ENCODE measurements at regions not wholly inside any gene's neighbourhood (a gene's known extent, or its start where the extent isn't known, plus 50 kb on each side); places are given as distances from the start of the nearest gene placed in this dataset.

DNA sequence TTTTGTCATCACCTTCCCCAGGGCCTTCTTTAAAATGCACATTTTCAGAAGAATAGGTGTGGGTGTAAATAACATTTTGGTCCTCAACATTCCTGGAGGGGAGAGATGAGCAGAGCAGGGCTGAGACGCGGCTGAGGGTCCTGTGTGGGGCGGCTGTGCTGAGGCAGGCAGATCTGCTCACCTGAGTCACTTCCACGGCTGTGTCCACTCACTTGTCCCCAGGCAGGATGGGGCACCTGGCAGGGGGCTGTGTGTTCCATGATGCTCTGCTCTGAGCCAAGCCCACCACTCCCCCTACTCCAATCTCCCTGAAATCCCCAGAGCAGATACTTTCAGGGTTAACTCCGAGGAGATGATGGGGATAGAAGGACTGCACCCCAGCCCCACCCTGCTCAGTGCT, 93.8 kb downstream of the GLRX3 start:
- no peak for DNase-seq
- H3K4me1 Mint-ChIP-seq (ENCODE audit: low read depth), result no peaks in the 10 kb centered on the region
- H3K4me3 Mint-ChIP-seq, result no peak overlapping the region
- H3K36me3 Mint-ChIP-seq (ENCODE audit: insufficient read depth), result peaks cover 9% of the 10 kb centered on the region
- H3K9me3 Mint-ChIP-seq, result peaks cover 9% of the 10 kb centered on the region
- ATAC-seq, result no peak
- no peaks in the 10 kb centered on the region for H3K27me3 Mint-ChIP-seq (ENCODE audit: low read depth)

DNA sequence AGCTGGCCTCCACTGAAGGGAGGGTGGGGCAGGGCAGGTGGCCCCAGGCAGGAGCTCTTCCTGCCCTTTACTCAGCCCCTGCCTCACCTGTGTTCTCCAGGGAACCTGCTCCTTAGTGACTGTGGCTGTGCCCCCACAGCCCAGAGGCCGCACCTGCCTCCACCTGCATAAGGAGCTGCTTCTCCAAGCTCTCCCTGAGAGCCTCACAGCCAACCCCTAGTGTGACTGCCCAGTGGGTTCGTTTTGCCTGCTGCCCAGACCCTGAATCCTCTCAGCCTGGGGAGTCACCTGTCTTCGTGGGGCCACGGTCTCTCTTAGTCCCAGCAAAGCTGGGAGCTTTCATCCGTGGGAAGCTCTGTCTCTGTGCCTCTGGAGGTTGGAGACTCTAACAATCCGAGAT, 94.4 kb downstream of the GLRX3 start:
- Mint-ChIP-seq H3K36me3 (ENCODE audit: insufficient read depth) (peaks cover 9% of the 10 kb centered on the region), H3K27me3 (ENCODE audit: low read depth) (no peaks in the 10 kb centered on the region), H3K4me1 (ENCODE audit: low read depth) (no peaks in the 10 kb centered on the region), H3K9me3 (peaks cover 9% of the 10 kb centered on the region), H3K4me3 (no peak overlapping the region)
- no peak for DNase-seq
- no peak for ATAC-seq

GRCh38 chr10:130231251-130231741, 95.1 kb downstream of the GLRX3 start:
- Mint-ChIP-seq H3K4me3 (no peak overlapping the region), H3K36me3 (ENCODE audit: insufficient read depth) (peaks cover 9% of the 10 kb centered on the region), H3K9me3 (peaks cover 9% of the 10 kb centered on the region), H3K4me1 (ENCODE audit: low read depth) (no peaks in the 10 kb centered on the region), H3K27me3 (ENCODE audit: low read depth) (no peaks in the 10 kb centered on the region)
- ATAC-seq, result no peak
- no peak for DNase-seq

- DNase-seq (no peak), ATAC-seq (no peak)
- Mint-ChIP-seq H3K27me3 (ENCODE audit: low read depth) (no peaks in the 10 kb centered on the region), H3K36me3 (ENCODE audit: insufficient read depth) (peaks cover 1% of the 10 kb centered on the region), H3K9me3 (peaks cover 5% of the 10 kb centered on the region), H3K4me1 (ENCODE audit: low read depth) (no peaks in the 10 kb centered on the region), H3K4me3 (no peak overlapping the region)
Observed at GRCh38 chr10:130232166-130233034, 96.2 kb downstream of the GLRX3 start.

DNA sequence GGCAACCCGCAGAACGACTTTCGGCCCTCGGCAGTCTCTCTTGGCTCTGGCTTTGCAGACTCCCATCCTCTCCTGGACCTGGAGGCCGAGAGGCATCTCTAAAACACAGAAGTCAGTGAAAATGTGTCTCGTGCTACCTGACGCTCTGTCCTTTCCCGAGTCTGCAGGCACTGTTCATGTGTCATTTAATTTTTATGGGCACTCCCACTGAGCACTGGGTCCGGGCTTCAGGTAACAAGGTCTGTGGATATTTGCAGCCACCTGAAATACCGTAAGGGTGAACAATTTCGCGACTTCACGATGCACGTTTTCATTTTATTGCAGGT, 96.8 kb downstream of the GLRX3 start:
- DNase-seq (no peak), ATAC-seq (no peak)
- Mint-ChIP-seq H3K4me3 (no peak overlapping the region), H3K9me3 (no peaks in the 10 kb centered on the region), H3K4me1 (ENCODE audit: low read depth) (no peaks in the 10 kb centered on the region), H3K27me3 (ENCODE audit: low read depth) (no peaks in the 10 kb centered on the region), H3K36me3 (ENCODE audit: insufficient read depth) (no peaks in the 10 kb centered on the region)

GRCh38 chr10:130233426-130233825, 97.2 kb downstream of the GLRX3 start:
- no peak overlapping the region for H3K4me3 Mint-ChIP-seq
- no peaks in the 10 kb centered on the region for H3K36me3 Mint-ChIP-seq (ENCODE audit: insufficient read depth)
- DNase-seq, result no peak
- ATAC-seq, result no peak
- H3K9me3 Mint-ChIP-seq, result no peaks in the 10 kb centered on the region
- no peaks in the 10 kb centered on the region for H3K4me1 Mint-ChIP-seq (ENCODE audit: low read depth)
- H3K27me3 Mint-ChIP-seq (ENCODE audit: low read depth), result no peaks in the 10 kb centered on the region

DNA sequence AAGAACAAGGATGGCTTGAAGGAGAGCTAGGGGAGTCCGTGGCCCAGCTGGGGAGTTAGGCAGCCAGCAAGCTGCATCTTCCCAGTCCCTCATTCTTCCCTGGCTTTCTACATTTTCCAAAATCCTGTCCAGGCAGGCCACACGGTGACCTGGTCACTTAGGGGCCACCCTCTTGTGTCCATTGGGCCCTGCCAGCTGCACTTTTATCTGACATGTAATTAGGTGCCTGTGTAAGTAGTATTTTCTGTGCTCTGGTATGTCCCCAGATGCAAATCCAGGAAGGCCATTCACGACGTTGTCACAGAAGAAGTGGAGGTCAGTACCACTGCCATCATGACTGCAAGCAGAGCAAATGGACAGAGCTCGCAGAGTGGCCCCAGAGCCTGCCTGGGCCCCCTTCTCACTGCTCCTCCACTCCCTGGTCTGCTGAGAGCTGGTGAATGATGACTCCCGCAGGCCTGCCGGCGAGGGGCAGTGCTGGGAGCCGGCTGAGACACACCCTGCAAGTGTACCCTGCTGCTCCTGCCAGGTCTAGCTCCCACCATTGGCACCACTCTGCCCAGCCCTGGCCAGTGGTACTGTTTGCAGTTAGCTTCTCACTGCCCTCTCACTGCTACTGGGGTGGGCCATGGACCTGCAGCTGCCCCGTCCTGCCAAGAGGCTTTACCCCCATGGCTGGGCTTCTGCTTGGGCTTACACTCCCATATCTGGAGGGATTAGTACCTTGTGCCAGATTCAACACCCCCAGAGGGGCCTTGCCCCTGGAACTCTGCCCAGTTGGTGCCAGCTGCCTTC, 98.2 kb downstream of the GLRX3 start:
- H3K9me3 Mint-ChIP-seq, result no peaks in the 10 kb centered on the region
- no peak overlapping the region for H3K4me3 Mint-ChIP-seq
- DNase-seq, result no peak
- no peaks in the 10 kb centered on the region for H3K27me3 Mint-ChIP-seq (ENCODE audit: low read depth)
- no peak for ATAC-seq
- H3K36me3 Mint-ChIP-seq (ENCODE audit: insufficient read depth), result no peaks in the 10 kb centered on the region
- no peaks in the 10 kb centered on the region for H3K4me1 Mint-ChIP-seq (ENCODE audit: low read depth)

GRCh38 chr10:130236711-130237110, 100.5 kb downstream of the GLRX3 start:
- H3K9me3 Mint-ChIP-seq, result peaks cover 10% of the 10 kb centered on the region
- peaks cover 2% of the 10 kb centered on the region for H3K36me3 Mint-ChIP-seq (ENCODE audit: insufficient read depth)
- DNase-seq (no peak), ATAC-seq (no peak)
- peaks cover 5% of the 10 kb centered on the region for H3K27me3 Mint-ChIP-seq (ENCODE audit: low read depth)
- H3K4me1 Mint-ChIP-seq (ENCODE audit: low read depth), result no peaks in the 10 kb centered on the region
- no peak overlapping the region for H3K4me3 Mint-ChIP-seq

GRCh38 chr10:130240409-130240808, 104.2 kb downstream of the GLRX3 start:
- DNase-seq (no peak), ATAC-seq (no peak)
- Mint-ChIP-seq H3K4me1 (ENCODE audit: low read depth) (peaks cover 14% of the 10 kb centered on the region), H3K4me3 (no peak overlapping the region), H3K27me3 (ENCODE audit: low read depth) (peaks cover 16% of the 10 kb centered on the region), H3K36me3 (ENCODE audit: insufficient read depth) (peaks cover 2% of the 10 kb centered on the region), H3K9me3 (peaks cover 12% of the 10 kb centered on the region)

DNA sequence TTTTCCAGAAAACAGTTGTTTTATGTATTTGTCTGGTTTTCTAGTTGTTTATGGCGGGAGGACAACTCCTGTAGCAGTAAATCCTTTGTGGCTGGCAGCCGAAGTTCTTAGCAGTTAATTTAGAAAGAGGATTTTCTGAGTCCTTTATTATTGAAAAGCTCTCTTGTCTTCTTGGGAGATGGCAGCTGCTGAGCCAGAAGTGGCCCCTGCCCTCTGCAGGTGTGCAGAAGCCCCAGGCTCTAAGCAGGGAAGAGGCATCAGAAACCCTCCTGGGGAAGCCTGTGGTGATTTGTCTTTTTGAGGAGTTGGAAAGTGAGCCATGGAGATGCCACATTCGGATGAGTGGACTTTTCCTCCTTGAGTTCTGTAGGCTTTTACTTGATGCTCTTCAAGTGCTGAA, 106.3 kb downstream of the GLRX3 start:
- H3K9me3 Mint-ChIP-seq, result peaks cover 12% of the 10 kb centered on the region
- ATAC-seq (no peak), DNase-seq (no peak)
- no peak overlapping the region for H3K4me3 Mint-ChIP-seq
- H3K27me3 Mint-ChIP-seq (ENCODE audit: low read depth), result peaks cover 20% of the 10 kb centered on the region
- peaks cover 14% of the 10 kb centered on the region for H3K4me1 Mint-ChIP-seq (ENCODE audit: low read depth)
- H3K36me3 Mint-ChIP-seq (ENCODE audit: insufficient read depth), result peaks cover 2% of the 10 kb centered on the region

GRCh38 chr10:130243015-130243414, 106.8 kb downstream of the GLRX3 start:
- Mint-ChIP-seq H3K4me1 (ENCODE audit: low read depth) (peaks cover 14% of the 10 kb centered on the region), H3K9me3 (peaks cover 12% of the 10 kb centered on the region), H3K36me3 (ENCODE audit: insufficient read depth) (peaks cover 2% of the 10 kb centered on the region), H3K27me3 (ENCODE audit: low read depth) (peaks cover 20% of the 10 kb centered on the region), H3K4me3 (no peak overlapping the region)
- ATAC-seq (no peak), DNase-seq (no peak)

DNA sequence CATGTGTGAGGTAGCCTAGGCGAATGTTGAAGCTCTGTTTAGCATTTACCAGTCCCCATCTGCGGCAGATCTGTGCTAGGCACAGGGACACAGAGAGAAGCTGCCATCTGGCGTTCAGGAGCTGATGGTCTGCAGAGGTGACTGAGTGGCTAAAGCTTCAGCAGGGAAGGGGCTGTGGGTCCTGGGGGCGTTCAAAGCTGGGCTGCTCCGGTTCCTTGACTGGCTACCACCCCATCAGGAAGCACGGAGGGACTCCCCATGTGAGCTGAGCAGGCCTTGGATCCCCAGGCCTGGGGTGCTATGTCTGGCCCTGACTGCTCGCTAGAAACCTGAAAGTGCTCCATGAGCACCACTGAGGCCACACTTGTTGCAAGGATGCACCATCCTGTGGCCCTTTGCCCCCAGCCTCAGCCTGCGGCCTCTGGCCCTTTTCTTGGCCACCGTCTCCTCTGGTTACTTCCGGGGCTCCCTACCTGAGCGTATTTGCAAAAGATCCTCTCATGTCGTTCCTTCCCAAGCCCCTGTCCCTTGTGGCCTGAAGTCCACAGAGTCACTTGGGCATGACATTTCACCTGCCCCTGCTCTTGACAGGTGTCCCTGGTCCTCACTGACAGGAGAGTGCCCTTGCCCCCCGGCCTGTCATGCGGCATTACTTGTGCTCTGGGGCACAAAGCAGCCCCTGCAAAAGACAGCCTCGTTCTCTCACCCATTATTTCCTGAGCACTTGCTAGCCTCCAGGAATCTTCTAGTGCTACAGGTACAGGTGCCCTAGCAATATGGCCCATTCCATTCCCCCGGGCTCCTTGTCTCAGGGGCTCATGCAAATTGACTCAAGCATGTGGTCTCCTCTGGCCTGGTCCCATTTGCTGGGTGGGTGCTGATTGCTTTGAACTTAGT, 108.1 kb downstream of the GLRX3 start:
- Mint-ChIP-seq H3K36me3 (ENCODE audit: insufficient read depth) (peaks cover 2% of the 10 kb centered on the region), H3K27me3 (ENCODE audit: low read depth) (peaks cover 20% of the 10 kb centered on the region), H3K4me3 (no peak overlapping the region), H3K9me3 (peaks cover 12% of the 10 kb centered on the region), H3K4me1 (ENCODE audit: low read depth) (peaks cover 14% of the 10 kb centered on the region)
- DNase-seq, result no peak
- ATAC-seq, result no peak

DNA sequence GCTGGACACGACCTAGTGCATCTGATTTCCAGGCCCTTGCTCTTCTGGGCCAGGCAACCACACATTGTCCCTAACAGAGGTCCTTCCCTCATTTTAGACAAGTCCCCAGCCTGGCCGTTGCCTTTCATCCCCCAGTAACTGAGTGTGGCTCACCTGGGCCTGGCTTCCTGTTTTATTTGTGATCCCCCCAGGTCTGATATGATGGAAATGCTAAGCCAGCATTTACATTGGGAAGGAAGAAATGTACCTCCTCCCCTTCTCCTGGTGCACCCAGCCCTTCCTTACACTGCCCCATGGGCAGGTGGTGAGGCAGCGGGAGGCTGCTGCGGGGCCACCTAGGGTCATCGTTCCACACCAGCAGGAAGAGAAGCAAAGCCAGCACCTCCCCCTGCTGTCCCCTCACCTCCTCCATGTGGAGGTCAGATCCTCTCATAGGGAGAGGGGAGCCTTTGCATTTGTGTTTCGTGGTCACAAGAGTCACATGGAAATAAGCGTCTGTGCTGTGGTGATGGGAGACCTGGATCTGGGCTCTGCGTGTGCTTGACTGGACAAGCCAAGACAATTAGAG, 108.8 kb downstream of the GLRX3 start:
- DNase-seq (no peak), ATAC-seq (no peak)
- Mint-ChIP-seq H3K27me3 (ENCODE audit: low read depth) (peaks cover 20% of the 10 kb centered on the region), H3K36me3 (ENCODE audit: insufficient read depth) (peaks cover 2% of the 10 kb centered on the region), H3K4me3 (no peak overlapping the region), H3K4me1 (ENCODE audit: low read depth) (peaks cover 14% of the 10 kb centered on the region), H3K9me3 (peaks cover 12% of the 10 kb centered on the region)

DNA sequence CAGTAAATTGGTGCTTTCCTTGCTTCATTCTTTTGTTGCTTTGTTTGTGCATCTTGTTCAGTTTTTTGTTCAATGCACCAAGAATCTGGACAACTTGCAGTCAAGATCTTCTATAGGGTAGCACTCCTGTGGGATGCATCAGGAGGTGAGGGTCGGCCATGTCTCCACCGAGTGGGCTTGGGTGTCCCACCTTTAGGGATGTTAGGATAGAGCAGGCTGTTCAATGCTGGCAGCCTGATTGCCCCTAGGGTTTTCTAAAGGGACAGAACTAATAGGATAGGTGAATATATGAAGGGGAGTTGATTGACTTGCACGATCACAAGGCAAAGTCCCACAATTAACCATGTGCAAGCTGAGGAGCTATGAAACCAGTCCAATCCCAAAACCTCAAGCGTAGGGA, 109.9 kb downstream of the GLRX3 start:
- no peak for DNase-seq
- Mint-ChIP-seq H3K4me1 (ENCODE audit: low read depth) (peaks cover 14% of the 10 kb centered on the region), H3K36me3 (ENCODE audit: insufficient read depth) (peaks cover under 1% of the 10 kb centered on the region), H3K27me3 (ENCODE audit: low read depth) (peaks cover 18% of the 10 kb centered on the region), H3K4me3 (no peak overlapping the region), H3K9me3 (peaks cover 4% of the 10 kb centered on the region)
- ATAC-seq, result no peak

All from activated T-cell treated with anti-CD3 and anti-CD28 coated beads, Interleukin-2, amount 50 U/mL, for 4 hours (primary cell).